ENCODE measurements at regions not wholly inside any gene's neighbourhood (a gene's known extent, or its start where the extent isn't known, plus 50 kb on each side); places are given as distances from the start of the nearest gene placed in this dataset.

GRCh38 chr2:145710303-145710702 is 1190.4 kb upstream of the ZEB2 start:
- DNase-seq = no peak

- no peak for DNase-seq
Measured at GRCh38 chr2:145702305-145702704, 1182.4 kb upstream of the ZEB2 start.

- DNase-seq = no peak
Measured at GRCh38 chr2:145692971-145693478, 1173.1 kb upstream of the ZEB2 start.

- DNase-seq = no peak
Measured at GRCh38 chr2:145691659-145692058, 1171.7 kb upstream of the ZEB2 start.

- DNase-seq = no peak
Measured at GRCh38 chr2:145690183-145690778, 1170.4 kb upstream of the ZEB2 start.

- DNase-seq = no peak
Measured at GRCh38 chr2:145689277-145689676, 1169.4 kb upstream of the ZEB2 start.

- DNase-seq = no peak
Measured at GRCh38 chr2:145688156-145688555, 1168.2 kb upstream of the ZEB2 start.

GRCh38 chr2:145687442-145688134 is 1167.7 kb upstream of the ZEB2 start:
- DNase-seq = no peak

GRCh38 chr2:145685383-145686050 is 1165.6 kb upstream of the ZEB2 start:
- no peak for DNase-seq

GRCh38 chr2:145682546-145683157 is 1162.7 kb upstream of the ZEB2 start:
- no peak for DNase-seq

GRCh38 chr2:145680276-145680675 is 1160.4 kb upstream of the ZEB2 start:
- no peak for DNase-seq

GRCh38 chr2:145677371-145677770 is 1157.5 kb upstream of the ZEB2 start:
- DNase-seq = no peak

GRCh38 chr2:145674705-145675104 is 1154.8 kb upstream of the ZEB2 start:
- no peak for DNase-seq

- DNase-seq = no peak
Measured at GRCh38 chr2:145669301-145669700, 1149.4 kb upstream of the ZEB2 start.

GRCh38 chr2:145666552-145666951 is 1146.6 kb upstream of the ZEB2 start:
- no peak for DNase-seq

GRCh38 chr2:145657265-145657664 is 1137.3 kb upstream of the ZEB2 start:
- no peak for DNase-seq

- peak; percentile 44 for DNase-seq
Measured at GRCh38 chr2:145655165-145655765, 1135.3 kb upstream of the ZEB2 start.

- DNase-seq = no peak
Measured at GRCh38 chr2:145654746-145655145, 1134.8 kb upstream of the ZEB2 start.

GRCh38 chr2:145654156-145654555 is 1134.2 kb upstream of the ZEB2 start:
- no peak for DNase-seq

GRCh38 chr2:145653553-145653952 is 1133.6 kb upstream of the ZEB2 start:
- DNase-seq = no peak

- DNase-seq = no peak
Measured at GRCh38 chr2:145652571-145653545, 1132.9 kb upstream of the ZEB2 start.

GRCh38 chr2:145652036-145652435 is 1132.1 kb upstream of the ZEB2 start:
- DNase-seq = no peak
